Keratinocyte (primary cell): ENCODE measurements at regions not wholly inside any gene's neighbourhood (a gene's known extent, or its start where the extent isn't known, plus 50 kb on each side); places are given as distances from the start of the nearest gene placed in this dataset.

Experiments used
- CTCF ChIP-seq, 3 experiments: IDR thresholded peaks in 1 of 3; conservative IDR thresholded peaks in 1 of 3; optimal IDR thresholded peaks in 1 of 3; 2 replicates in 2 of 3; 3 replicates in 1 of 3; pipeline versions ENCODE3 to v1.5.1; 2011; ENCODE audit warnings: low read length in 3 of 3, mild to moderate bottlenecking in 3 of 3, moderate library complexity in 2 of 3, control low read depth in 1 of 3, inconsistent platforms in 1 of 3; ENCODE audit not compliant: insufficient read depth in 2 of 3; ENCODE audit errors: extremely low read depth in 1 of 3
- EZH2 ChIP-seq: IDR thresholded peaks from one replicate; pipeline ENCODE4 v1.6.1; 2012; ENCODE audit warnings: inconsistent platforms, mild to moderate bottlenecking, low read length, moderate library complexity

- no peak for TF ChIP-seq CTCF (optimal IDR thresholded peaks at IDR 0.05 in 1 of 3, IDR thresholded peaks at IDR 0.05 in 1 of 3, conservative IDR thresholded peaks at IDR 0.05 in 1 of 3; ENCODE audit: extremely low read depth in 1 of 3, insufficient read depth in 2 of 3, low read length in 3 of 3)
- no peak for TF ChIP-seq EZH2
Observed at GRCh38 chr10:117684046-117684610, 141.6 kb downstream of the EMX2 start.
